ENCODE measurements at regions not wholly inside any gene's neighbourhood (a gene's known extent, or its start where the extent isn't known, plus 50 kb on each side); places are given as distances from the start of the nearest gene placed in this dataset.

GRCh38 chr2:155176345-155176744 lies 477.9 kb downstream of the KCNJ3 start:
- H3K4me3 ChIP-seq (ENCODE audit: low read length), result no peak overlapping the region
- H3K4me1 ChIP-seq (ENCODE audit: insufficient read depth, low read length), result no peaks in the 10 kb centered on the region
- ChIA-PET POLR2A (ENCODE audit: unreplicated experiment) (no interaction called here), CTCF (no interaction called here)
- DNase-seq, result no peak
- no TSS peak for BruUV-seq (replicated peaks)
- H3K79me2 ChIP-seq (ENCODE audit: low read length), result no peaks in the 10 kb centered on the region
- no peaks in the 10 kb centered on the region for H3K9me3 ChIP-seq (ENCODE audit: low read length)
- H4K20me1 ChIP-seq (ENCODE audit: low read length), result no peaks in the 10 kb centered on the region
- intact Hi-C loops (cut with micrococcal nuclease), result no loop called here
- H3F3A ChIP-seq (ENCODE audit: low read length, unreplicated experiment), result no peaks in the 10 kb centered on the region
- no peak overlapping the region for H3K4me2 ChIP-seq (ENCODE audit: low read length)
- H3K9me2 ChIP-seq (replicated peaks; ENCODE audit: low read length), result no peaks in the 10 kb centered on the region
- H3K9ac ChIP-seq (ENCODE audit: low read length), result no peak overlapping the region
- no peak for ATAC-seq
- no peak overlapping the region for H2AFZ ChIP-seq (ENCODE audit: low read length)
- TF ChIP-seq EZH2 (IDR thresholded peaks at IDR 0.05; ENCODE audit: low read length, unreplicated experiment), result no peak
- no peak for TF ChIP-seq EZH2phosphoT487 (IDR thresholded peaks at IDR 0.05; ENCODE audit: borderline replicate concordance, low read length)
- no peak for TF ChIP-seq CTCF (conservative IDR thresholded peaks at IDR 0.05; ENCODE audit: low read depth, low read length)
- H3K27ac ChIP-seq (ENCODE audit: low read length), result no peak overlapping the region
- no peaks in the 10 kb centered on the region for H3K36me3 ChIP-seq (ENCODE audit: low read depth, low read length)
- no peaks in the 10 kb centered on the region for H3K27me3 ChIP-seq (ENCODE audit: low read length)

GRCh38 chr2:155169317-155169716 lies 470.8 kb downstream of the KCNJ3 start:
- H3K9ac ChIP-seq (ENCODE audit: low read length), result no peak overlapping the region
- no peak overlapping the region for H2AFZ ChIP-seq (ENCODE audit: low read length)
- DNase-seq (no peak), ATAC-seq (no peak)
- ChIA-PET POLR2A (ENCODE audit: unreplicated experiment) (no interaction called here), CTCF (no interaction called here)
- H3K9me3 ChIP-seq (ENCODE audit: low read length), result 0 out of 2 replicates have a peak, but pooled peaks cover 3% of the 10 kb centered on the region
- H3K79me2 ChIP-seq (ENCODE audit: low read length), result no peaks in the 10 kb centered on the region
- intact Hi-C loops (cut with micrococcal nuclease), result no loop called here
- no peak overlapping the region for H3K27ac ChIP-seq (ENCODE audit: low read length)
- no peak overlapping the region for H3K4me3 ChIP-seq (ENCODE audit: low read length)
- no peak overlapping the region for H3K4me2 ChIP-seq (ENCODE audit: low read length)
- H3F3A ChIP-seq (ENCODE audit: low read length, unreplicated experiment), result no peaks in the 10 kb centered on the region
- TF ChIP-seq EZH2phosphoT487 (IDR thresholded peaks at IDR 0.05; ENCODE audit: borderline replicate concordance, low read length) (no peak), CTCF (conservative IDR thresholded peaks at IDR 0.05; ENCODE audit: low read depth, low read length) (no peak), EZH2 (IDR thresholded peaks at IDR 0.05; ENCODE audit: low read length, unreplicated experiment) (no peak)
- H3K9me2 ChIP-seq (replicated peaks; ENCODE audit: low read length), result no peaks in the 10 kb centered on the region
- H3K27me3 ChIP-seq (ENCODE audit: low read length), result no peaks in the 10 kb centered on the region
- no peaks in the 10 kb centered on the region for H3K4me1 ChIP-seq (ENCODE audit: insufficient read depth, low read length)
- H3K36me3 ChIP-seq (ENCODE audit: low read depth, low read length), result no peaks in the 10 kb centered on the region
- no peaks in the 10 kb centered on the region for H4K20me1 ChIP-seq (ENCODE audit: low read length)
- no TSS peak for BruUV-seq (replicated peaks)

- intact Hi-C loops (cut with micrococcal nuclease), result no loop called here
- H3K27me3 ChIP-seq (ENCODE audit: low read length), result no peaks in the 10 kb centered on the region
- no peaks in the 10 kb centered on the region for H4K20me1 ChIP-seq (ENCODE audit: low read length)
- no peaks in the 10 kb centered on the region for H3K4me1 ChIP-seq (ENCODE audit: insufficient read depth, low read length)
- no peaks in the 10 kb centered on the region for H3K9me2 ChIP-seq (replicated peaks; ENCODE audit: low read length)
- H3K9ac ChIP-seq (ENCODE audit: low read length), result no peak overlapping the region
- DNase-seq (no peak), ATAC-seq (no peak)
- H3K4me2 ChIP-seq (ENCODE audit: low read length), result no peak overlapping the region
- no peaks in the 10 kb centered on the region for H3K9me3 ChIP-seq (ENCODE audit: low read length)
- no peak overlapping the region for H3K27ac ChIP-seq (ENCODE audit: low read length)
- no peaks in the 10 kb centered on the region for H3K79me2 ChIP-seq (ENCODE audit: low read length)
- no peak for TF ChIP-seq EZH2 (IDR thresholded peaks at IDR 0.05; ENCODE audit: low read length, unreplicated experiment)
- no peak for TF ChIP-seq EZH2phosphoT487 (IDR thresholded peaks at IDR 0.05; ENCODE audit: borderline replicate concordance, low read length)
- no peak for TF ChIP-seq CTCF (conservative IDR thresholded peaks at IDR 0.05; ENCODE audit: low read depth, low read length)
- no peak overlapping the region for H2AFZ ChIP-seq (ENCODE audit: low read length)
- BruUV-seq (replicated peaks), result no TSS peak
- ChIA-PET POLR2A (ENCODE audit: unreplicated experiment) (no interaction called here), CTCF (no interaction called here)
- H3F3A ChIP-seq (ENCODE audit: low read length, unreplicated experiment), result no peaks in the 10 kb centered on the region
- H3K36me3 ChIP-seq (ENCODE audit: low read depth, low read length), result no peaks in the 10 kb centered on the region
- no peak overlapping the region for H3K4me3 ChIP-seq (ENCODE audit: low read length)
These were observed 464.0 kb downstream of the KCNJ3 start for GRCh38 chr2:155162494-155162893.
